Mononuclear cell (primary cell): ENCODE measurements at regions not wholly inside any gene's neighbourhood (a gene's known extent, or its start where the extent isn't known, plus 50 kb on each side); places are given as distances from the start of the nearest gene placed in this dataset.
"Not testable (repeated sequence)": the region's sequence is repeated elsewhere in the genome, so short reads cannot be mapped to it uniquely, and the experiment has no call there.

ENCODE experiments used
- H3K27me3 ChIP-seq: 2 replicates; pipeline ENCODE4 v1.6.0; 2011; ENCODE audit warnings: low read length, control low read depth; ENCODE audit not compliant: insufficient read depth
- H3K4me1 ChIP-seq: 2 replicates; pipeline ENCODE4 v1.5.1; 2011; ENCODE audit warnings: mild to moderate bottlenecking, low read length, control low read depth; ENCODE audit not compliant: insufficient read depth
- H3K4me3 ChIP-seq: 2 replicates; pipeline ENCODE4 v1.5.1; 2011; ENCODE audit warnings: mild to moderate bottlenecking, low read length, moderate library complexity
- H3K9me3 ChIP-seq: 2 replicates; pipeline ENCODE4 v1.5.1; 2011; ENCODE audit warnings: low read depth, mild to moderate bottlenecking, control low read depth, low read length

DNA sequence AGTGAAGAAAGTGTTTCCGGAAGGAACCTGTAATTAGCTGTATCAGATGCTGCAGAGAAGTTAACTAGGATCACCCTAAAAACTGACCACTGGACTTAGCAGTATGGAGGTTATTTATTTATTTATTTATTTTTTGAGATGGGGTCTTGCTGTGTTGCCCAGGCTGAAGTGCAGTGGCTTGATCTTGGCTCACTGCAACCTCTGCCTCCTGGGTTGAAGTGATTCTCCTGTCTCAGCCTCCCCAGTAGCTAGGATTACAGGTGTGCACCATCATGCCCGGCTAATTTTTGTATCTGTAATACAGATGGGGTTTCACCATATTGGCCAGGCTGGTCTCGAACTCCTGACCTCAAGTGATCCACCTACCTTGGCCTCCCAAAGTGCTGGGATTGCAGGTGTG is 156.6 kb upstream of the TBL1XR1 start:
- not testable (repeated sequence) for H3K27me3 ChIP-seq, H3K4me3 ChIP-seq, H3K9me3 ChIP-seq
- H3K4me1 ChIP-seq: peaks cover 42% of the 10 kb centered on the region

DNA sequence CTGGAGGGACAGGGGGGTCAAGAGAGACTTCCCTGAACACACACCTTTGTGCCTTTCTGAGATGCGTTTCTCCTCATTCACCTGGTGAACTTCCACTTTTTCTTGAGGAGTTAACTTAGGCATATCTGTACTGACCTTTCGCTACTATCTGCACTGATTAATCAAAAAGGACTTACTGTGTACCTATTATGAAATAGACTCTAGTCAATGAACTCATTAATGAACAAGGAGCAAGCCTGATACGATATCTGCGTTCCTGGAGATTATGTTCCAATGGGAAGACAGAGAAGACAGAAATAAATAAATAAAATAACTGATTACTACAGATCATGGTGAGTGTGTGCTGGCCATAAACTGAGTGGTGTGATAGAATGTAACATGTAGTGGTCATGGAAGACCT is 157.2 kb upstream of the TBL1XR1 start:
- Histone ChIP-seq H3K27me3 (no peaks in the 10 kb centered on the region), H3K4me3 (no peak overlapping the region), H3K4me1 (peaks cover 45% of the 10 kb centered on the region), H3K9me3 (no peaks in the 10 kb centered on the region)

DNA sequence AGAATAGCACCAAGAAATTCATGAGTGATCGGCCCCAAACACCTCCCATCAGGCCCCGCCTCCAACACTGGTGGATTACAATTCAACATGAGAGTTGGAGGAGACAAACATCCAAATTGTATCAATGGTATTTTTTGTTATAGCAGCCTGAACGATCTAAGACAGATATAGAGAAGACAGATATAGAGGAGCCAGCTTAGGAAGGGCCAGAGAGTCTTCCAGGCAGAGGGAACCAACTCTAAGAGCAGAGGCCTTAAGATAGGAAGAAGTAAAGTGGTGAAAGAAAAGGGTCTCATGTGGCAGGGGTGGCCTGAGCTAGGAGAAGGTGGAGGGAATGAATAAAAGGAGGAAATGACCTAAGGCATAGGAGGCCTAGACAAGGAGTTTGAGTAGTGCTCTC is 158.8 kb upstream of the TBL1XR1 start:
- Histone ChIP-seq H3K9me3 (no peaks in the 10 kb centered on the region), H3K27me3 (no peaks in the 10 kb centered on the region), H3K4me1 (peaks cover 56% of the 10 kb centered on the region), H3K4me3 (no peak overlapping the region)

DNA sequence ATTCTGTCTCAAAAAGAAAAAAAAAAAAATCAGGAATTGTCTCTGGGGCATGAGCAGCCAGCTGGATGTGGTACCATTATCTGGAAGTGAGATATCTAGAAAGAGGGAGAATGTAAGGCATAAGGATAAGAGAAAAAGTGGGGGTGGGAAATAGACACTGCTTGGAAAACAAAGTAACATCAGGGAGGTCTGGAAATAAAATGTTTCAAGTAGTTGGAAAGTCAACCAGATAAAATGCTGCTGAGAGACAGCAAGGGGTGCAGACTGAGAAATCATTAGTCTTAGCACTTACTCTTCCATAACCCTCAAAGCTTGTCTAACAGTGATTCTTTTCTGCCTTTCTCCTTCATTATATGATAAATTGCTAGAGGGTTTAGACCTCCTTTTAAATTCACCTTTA is 159.7 kb upstream of the TBL1XR1 start:
- Histone ChIP-seq H3K9me3 (no peaks in the 10 kb centered on the region), H3K4me3 (no peak overlapping the region), H3K27me3 (no peaks in the 10 kb centered on the region), H3K4me1 (peaks cover 61% of the 10 kb centered on the region)

DNA sequence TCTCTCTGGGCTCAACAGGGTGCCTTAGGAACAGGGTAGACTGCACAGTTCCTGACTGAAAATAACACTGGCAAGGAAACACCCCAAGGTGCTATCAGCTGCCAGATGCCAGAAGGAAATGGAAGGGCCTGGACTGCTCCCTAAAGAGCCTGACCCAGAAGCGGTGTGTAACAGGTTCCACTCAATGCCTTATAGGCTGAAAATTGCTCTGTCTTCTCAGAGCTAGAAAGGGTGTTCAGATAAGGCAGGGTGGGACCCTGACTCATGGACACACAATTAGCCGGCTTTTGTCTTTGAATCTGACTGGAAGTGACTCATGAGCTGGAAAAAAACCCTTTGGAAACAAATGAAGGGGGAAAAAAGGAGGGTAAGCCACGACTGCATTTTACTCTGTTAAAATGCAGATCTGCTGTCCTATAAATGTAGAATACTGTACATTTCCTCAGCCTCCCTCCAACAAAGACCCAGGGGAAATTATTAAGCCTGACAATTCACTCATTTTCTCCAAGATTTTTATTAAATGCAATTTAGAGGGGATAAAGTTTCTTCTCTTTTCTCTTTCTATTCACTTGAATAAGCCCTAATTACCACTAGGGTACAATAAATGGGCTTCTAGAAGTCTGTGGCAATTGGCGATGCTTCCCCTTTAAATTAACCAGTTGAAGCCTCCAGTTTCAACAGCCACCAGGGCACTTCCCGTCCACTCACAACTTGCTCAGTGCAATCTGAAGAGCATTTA is 160.2 kb upstream of the TBL1XR1 start:
- Histone ChIP-seq H3K4me3 (peak overlapping the region; percentile 17), H3K4me1 (peaks cover 63% of the 10 kb centered on the region), H3K9me3 (no peaks in the 10 kb centered on the region), H3K27me3 (no peaks in the 10 kb centered on the region)

DNA sequence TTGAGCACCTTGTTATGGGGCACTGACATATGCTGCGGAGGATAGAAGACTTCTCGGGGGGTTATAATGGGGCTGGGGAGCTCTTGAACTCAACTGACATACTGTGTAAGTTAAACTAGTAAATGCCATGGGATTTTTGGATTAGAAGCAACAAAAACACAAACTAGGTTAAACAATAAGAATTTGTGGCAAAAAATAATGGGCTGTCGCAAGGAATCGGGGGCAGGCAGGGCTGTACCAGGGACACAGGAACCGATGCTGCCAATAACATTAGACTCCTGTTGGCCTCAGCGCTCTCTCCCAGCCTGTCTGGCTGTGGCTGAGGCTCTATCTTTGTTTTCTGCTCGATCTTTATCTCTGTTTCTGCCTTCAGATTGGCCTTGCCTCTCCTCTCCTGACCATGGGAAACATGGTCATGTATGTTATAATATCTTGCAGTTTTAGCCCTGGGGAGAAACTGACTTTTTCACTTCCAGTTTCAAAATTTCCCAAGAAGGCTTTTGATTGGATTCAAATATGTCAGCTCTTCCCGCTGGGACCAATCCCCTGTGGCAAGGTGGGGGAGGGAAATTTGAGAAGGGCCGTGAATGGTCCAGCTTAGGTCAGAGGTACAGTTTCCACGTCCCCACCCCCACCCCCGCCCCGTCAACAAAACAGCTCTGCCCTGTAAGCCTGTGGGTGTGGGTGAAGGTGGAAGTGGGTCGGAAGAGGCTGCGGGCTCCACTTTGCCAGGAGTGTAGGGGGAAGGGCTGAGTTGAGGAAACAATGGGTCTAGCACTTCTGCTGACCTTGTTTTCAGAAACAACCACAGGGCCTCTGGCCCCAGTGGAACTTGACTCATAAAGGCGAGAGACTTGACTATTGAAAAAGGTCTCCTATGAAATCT is 161.1 kb upstream of the TBL1XR1 start:
- no peaks in the 10 kb centered on the region for H3K27me3 ChIP-seq
- H3K4me1 ChIP-seq: peaks cover 59% of the 10 kb centered on the region
- peak overlapping the region; percentile 17 for H3K4me3 ChIP-seq
- H3K9me3 ChIP-seq: no peaks in the 10 kb centered on the region

DNA sequence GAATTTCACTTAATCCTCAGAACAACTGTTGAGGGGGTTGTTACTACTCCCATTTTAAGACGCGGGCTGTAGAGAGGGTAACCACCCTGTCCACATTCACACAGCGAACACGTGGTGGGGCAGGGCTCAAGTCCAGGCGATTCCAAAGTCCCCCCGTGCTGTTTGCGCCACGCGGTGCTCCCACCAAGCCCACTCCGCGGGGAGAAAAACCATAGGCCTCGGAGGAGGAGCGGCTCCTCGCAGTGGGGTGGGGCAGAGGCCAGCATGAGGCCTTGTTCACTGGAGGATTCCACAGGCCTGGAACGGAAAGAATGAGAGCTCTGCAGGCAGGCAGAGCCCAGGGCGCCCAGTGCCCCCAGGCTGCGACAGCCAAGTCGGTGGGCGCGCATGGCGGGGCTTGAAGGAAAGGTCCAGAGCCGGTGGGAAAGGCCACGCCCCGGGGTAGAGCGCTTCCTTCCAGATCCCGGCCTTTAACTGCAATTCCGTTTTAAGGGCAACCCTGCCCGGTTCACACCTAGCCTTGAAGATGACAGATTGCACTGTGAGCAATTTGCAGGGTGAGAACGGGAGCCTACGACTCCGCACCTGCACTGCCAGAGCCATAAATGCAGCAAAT is 161.8 kb upstream of the TBL1XR1 start:
- Histone ChIP-seq H3K9me3 (no peaks in the 10 kb centered on the region), H3K4me3 (peak overlapping the region; percentile 38), H3K4me1 (peaks cover 54% of the 10 kb centered on the region), H3K27me3 (no peaks in the 10 kb centered on the region)

DNA sequence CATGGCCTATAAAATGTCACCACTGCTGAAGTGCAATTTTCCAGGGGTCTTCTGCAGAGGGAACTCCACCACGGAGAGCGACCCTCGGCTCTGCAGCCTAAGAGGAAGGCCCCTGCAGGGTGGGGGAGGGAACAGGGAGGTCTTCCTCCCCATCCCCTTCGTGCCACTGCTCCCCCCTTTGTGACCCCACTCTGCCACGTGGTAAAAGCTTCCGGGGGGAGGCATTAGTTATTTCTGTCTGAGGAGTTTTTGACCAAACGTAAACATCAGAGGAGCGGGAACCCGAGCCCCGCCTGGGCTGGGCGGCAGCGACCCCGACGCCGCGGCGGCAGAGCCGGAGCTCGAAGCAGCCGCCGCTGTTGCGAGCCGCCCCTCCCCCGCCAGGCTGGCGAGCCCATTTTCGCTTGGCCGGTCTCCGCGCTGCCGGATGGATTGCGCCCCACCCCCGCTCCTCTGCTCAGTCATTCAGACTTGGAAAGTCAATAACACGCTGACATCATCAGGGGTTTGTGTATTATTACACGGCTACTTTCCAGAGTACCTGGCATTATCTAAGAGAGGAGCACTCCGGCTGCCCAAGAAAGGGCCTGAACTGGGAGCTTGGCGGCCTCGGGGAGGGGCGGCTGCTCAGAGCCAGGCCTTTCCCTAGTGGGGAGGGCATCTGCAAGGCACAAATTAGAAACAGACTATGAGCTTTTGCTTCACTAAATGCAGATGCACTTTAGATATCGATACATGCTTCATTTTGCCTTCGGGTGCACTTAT is 162.5 kb upstream of the TBL1XR1 start:
- Histone ChIP-seq H3K4me3 (peak overlapping the region; percentile 38), H3K27me3 (no peaks in the 10 kb centered on the region), H3K9me3 (no peaks in the 10 kb centered on the region), H3K4me1 (peaks cover 54% of the 10 kb centered on the region)

DNA sequence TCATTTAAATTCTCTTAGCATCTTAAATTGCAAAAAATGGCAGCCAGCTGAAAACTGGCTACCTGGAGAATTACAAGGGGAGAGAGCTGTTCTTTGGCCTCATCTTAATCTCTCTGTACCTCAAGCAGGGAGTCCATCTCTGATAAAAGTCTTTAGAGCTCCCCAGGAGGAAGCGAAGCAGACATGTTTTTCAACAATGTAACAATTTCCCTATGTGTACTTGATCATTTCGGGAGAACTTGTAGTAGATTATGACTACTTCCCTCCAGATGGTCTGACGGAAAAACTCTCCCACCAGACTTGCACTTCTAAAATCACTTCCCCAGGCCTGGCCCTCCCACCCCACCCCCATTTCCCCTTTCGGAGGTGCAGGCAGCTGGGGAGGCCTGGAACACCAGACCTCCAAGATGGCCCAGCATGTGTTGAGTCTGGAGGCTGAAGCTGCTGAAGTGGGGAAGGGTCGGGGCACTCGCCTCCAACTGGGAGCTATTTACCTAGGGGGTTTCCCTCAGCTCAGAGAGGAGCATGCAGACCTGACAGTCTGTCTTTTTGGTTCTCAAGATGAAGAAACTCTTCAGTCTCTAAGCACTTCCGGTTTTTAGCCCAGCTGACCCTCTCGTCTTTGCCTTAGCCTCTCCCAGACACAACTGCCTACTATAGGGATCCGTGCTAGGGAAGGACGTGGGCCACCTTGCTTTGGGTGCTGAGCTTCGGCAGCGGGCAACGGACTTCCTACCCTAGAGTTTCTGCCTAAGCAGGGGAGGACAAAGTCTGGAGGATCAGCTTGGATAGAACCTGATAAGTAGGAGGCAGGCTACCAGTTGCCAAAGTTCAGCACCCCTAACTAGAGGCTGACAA is 164.0 kb upstream of the TBL1XR1 start:
- no peak overlapping the region for H3K4me3 ChIP-seq
- peaks cover 54% of the 10 kb centered on the region for H3K4me1 ChIP-seq
- H3K9me3 ChIP-seq: no peaks in the 10 kb centered on the region
- no peaks in the 10 kb centered on the region for H3K27me3 ChIP-seq

DNA sequence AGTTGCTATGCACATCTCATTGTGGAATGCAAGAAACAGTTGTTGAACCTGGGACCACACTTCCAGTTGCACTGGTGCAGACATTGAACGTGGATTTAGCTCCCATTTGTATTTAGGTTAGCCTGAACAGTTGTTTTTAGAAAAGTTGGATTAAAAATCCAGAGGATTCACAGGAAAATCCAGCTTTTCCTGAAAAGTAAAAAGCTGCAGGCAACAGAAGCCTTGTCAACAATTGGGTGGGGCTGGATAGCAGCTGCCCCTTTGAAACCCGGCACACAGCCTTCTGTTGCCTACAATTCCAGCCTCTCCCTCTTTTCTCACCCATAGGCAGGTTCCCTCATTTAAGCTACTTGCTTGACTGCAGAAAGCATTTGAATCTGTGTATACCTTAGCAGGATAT is 165.3 kb upstream of the TBL1XR1 start:
- Histone ChIP-seq H3K27me3 (no peaks in the 10 kb centered on the region), H3K4me3 (no peak overlapping the region), H3K4me1 (peaks cover 41% of the 10 kb centered on the region), H3K9me3 (no peaks in the 10 kb centered on the region)

DNA sequence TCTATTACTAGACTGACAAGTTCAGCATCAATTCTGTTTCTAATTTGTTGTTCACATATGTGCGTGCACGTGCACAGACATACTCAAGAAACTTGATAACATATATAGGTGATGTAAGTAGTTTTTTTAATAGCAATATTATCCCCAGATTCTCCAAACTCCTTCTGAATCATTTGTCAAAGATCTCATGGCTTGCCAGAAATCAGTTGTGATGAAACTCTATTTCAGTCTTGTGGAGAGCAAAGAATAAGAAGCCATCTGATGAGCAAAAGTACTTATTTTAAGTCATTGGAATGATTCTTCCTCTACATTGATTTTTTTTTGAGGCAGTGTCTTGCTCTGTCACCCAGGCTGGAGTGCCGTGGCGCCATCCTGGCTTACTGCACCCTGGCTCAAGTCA is 167.0 kb upstream of the TBL1XR1 start:
- no peak overlapping the region for H3K4me3 ChIP-seq
- H3K9me3 ChIP-seq: no peaks in the 10 kb centered on the region
- H3K27me3 ChIP-seq: no peaks in the 10 kb centered on the region
- peaks cover 25% of the 10 kb centered on the region for H3K4me1 ChIP-seq

DNA sequence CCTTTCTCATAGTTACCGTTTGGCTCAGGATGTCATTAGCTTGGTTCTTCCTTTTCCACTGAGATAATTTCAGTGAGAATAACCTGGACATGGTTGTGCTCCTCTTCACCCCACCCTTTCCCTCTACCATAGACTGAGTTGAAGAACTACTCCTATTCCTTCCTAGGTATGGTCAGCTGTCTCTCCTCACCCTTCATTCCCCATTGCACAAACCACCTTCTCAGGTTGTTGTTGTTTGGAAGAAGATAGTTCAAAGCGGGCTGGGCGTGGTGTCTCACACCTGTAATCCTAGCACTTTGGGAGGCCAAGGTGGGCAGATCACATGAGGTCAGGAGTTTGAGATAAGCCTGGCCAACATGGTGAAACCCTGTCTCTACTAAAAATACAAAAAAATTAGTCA is 168.0 kb upstream of the TBL1XR1 start:
- H3K9me3 ChIP-seq, H3K27me3 ChIP-seq, H3K4me3 ChIP-seq: not testable (repeated sequence)
- peaks cover 19% of the 10 kb centered on the region for H3K4me1 ChIP-seq

DNA sequence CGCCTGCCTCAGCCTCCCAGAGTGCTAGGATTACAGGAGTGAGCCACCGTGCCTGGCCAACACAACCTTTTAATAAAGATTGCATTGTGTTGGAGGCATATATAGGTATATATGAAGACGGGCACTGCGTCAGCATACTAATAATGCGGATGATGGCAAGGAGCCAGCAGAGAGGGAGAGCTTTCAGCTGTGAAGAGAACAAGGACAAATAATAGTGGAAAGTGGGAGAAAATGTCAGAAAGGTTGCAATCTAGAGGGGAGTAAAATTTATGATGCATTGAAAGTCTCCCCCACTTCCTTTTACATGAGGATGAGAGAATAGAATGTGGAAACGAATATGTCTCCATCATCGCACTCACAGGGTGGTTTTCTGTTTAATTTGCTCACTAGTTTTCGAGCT is 170.5 kb upstream of the TBL1XR1 start:
- H3K4me3 ChIP-seq: no peak overlapping the region
- no peaks in the 10 kb centered on the region for H3K9me3 ChIP-seq
- H3K4me1 ChIP-seq: no peaks in the 10 kb centered on the region
- H3K27me3 ChIP-seq: no peaks in the 10 kb centered on the region

DNA sequence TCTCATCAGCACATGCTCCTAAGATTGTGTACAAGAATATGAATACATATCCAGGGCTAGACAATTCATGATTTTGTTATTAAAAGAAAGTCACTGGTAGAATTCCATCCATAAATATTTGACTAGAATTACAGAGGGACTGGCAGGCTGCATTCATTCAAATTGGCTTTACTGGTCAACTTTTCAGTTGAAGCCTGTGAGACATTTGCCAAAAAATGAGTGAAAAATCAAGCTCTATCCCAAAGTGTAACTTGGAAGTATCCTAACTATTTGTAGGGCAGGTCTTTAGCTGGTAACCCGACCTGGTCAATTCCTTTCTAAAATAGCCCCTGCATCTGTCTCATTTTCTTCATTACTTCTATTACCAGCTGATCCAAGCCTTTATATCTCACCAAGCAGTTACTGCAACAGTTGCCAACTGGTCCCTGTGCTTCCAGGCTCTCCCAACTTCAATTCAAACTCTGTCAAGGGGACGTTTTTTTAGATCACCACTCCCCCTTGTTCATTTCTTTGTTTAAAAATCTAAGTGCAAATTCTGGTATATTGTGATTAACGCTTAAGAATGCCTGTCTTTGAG is 173.1 kb upstream of the TBL1XR1 start:
- Histone ChIP-seq H3K9me3 (no peaks in the 10 kb centered on the region), H3K4me1 (no peaks in the 10 kb centered on the region), H3K27me3 (no peaks in the 10 kb centered on the region), H3K4me3 (no peak overlapping the region)
